Osteocyte (in vitro differentiated cells): ENCODE measurements at regions not wholly inside any gene's neighbourhood (a gene's known extent, or its start where the extent isn't known, plus 50 kb on each side); places are given as distances from the start of the nearest gene placed in this dataset.
"Not testable (repeated sequence)": the region's sequence is repeated elsewhere in the genome, so short reads cannot be mapped to it uniquely, and the experiment has no call there.

ENCODE experiments used
- DNase-seq: peaks from one replicate; pipeline ENCODE4 v3.0.0; 2021; ENCODE audit warnings: mixed read lengths; ENCODE audit not compliant: unreplicated experiment; ENCODE audit errors: extremely low spot score
- H3K27ac Mint-ChIP-seq: one replicate; pipeline ENCODE4 v1.8.0; 2021; ENCODE audit warnings: mild to moderate bottlenecking, mixed read lengths; ENCODE audit not compliant: unreplicated experiment
- H3K27me3 Mint-ChIP-seq: one replicate; pipeline ENCODE4 v1.8.0; 2021; ENCODE audit warnings: mixed read lengths; ENCODE audit not compliant: unreplicated experiment
- H3K36me3 Mint-ChIP-seq: one replicate; pipeline ENCODE4 v1.8.0; 2021; ENCODE audit warnings: mixed read lengths; ENCODE audit not compliant: unreplicated experiment
- H3K4me1 Mint-ChIP-seq: one replicate; pipeline ENCODE4 v1.8.0; 2021; ENCODE audit warnings: mixed read lengths; ENCODE audit not compliant: unreplicated experiment
- H3K4me3 Mint-ChIP-seq: one replicate; pipeline ENCODE4 v1.8.0; 2021; ENCODE audit warnings: mild to moderate bottlenecking, moderate library complexity, mixed read lengths; ENCODE audit not compliant: unreplicated experiment
- H3K9me3 Mint-ChIP-seq: one replicate; pipeline ENCODE4 v1.8.0; 2021; ENCODE audit warnings: mixed read lengths; ENCODE audit not compliant: unreplicated experiment
- TF ChIP-seq, protein P1 (sequence below): fragments of 200-600 bp; sonication (generic); IDR thresholded peaks from 2 replicates; pipeline ENCODE4 v1.5.0; 2021; ENCODE audit warnings: antibody characterized with exemption, mild to moderate bottlenecking, moderate library complexity

DNA sequence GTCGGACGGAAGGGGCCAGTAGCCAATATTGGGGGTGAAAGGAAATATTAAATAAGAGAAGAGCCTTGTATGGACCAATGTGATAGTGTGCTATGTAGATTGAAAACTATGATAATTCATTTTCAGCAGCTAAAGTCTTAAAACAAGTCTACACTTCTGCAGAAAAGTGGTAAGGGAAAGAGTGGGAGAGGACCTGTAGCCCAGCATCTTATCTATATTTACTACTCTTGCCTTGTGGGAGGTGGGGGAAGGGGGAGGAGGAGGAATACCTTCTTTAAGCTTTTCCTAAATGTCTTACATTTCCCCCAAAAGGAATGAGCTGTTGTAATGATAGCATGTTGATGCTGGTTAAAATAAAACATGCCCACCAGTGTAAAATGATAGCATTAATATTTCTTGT, 220.0 kb upstream of the SPRY1 start:
- no peaks in the 10 kb centered on the region for H3K27me3 Mint-ChIP-seq
- DNase-seq, result no peak
- TF ChIP-seq, protein P1, sequence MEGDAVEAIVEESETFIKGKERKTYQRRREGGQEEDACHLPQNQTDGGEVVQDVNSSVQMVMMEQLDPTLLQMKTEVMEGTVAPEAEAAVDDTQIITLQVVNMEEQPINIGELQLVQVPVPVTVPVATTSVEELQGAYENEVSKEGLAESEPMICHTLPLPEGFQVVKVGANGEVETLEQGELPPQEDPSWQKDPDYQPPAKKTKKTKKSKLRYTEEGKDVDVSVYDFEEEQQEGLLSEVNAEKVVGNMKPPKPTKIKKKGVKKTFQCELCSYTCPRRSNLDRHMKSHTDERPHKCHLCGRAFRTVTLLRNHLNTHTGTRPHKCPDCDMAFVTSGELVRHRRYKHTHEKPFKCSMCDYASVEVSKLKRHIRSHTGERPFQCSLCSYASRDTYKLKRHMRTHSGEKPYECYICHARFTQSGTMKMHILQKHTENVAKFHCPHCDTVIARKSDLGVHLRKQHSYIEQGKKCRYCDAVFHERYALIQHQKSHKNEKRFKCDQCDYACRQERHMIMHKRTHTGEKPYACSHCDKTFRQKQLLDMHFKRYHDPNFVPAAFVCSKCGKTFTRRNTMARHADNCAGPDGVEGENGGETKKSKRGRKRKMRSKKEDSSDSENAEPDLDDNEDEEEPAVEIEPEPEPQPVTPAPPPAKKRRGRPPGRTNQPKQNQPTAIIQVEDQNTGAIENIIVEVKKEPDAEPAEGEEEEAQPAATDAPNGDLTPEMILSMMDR, result no peak
- H3K4me3 Mint-ChIP-seq, result no peak overlapping the region
- H3K9me3 Mint-ChIP-seq, result peaks cover 9% of the 10 kb centered on the region
- H3K36me3 Mint-ChIP-seq, result peaks cover 2% of the 10 kb centered on the region
- H3K27ac Mint-ChIP-seq, result no peak overlapping the region
- no peaks in the 10 kb centered on the region for H3K4me1 Mint-ChIP-seq

DNA sequence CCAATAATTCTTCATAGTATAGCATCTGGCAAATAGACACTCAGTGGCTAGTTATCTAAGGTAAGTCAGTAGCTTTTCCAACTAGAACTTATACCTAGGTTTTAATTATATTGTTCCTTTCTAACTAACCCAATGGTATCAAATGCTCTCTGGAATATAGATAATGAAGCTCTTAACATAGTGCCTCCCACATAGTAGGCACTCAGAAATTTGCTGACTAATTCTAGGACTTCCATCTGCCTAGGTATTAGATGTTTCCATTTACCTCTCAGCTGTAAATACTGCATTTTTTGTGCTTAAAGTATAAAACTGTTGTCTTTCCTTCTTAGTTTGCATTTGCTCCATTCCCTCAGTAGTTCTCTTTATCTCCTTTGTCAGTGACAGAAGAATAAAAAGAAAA, 214.3 kb upstream of the SPRY1 start:
- Mint-ChIP-seq H3K9me3 (no peaks in the 10 kb centered on the region), H3K4me1 (no peaks in the 10 kb centered on the region), H3K27ac (no peak overlapping the region), H3K27me3 (no peaks in the 10 kb centered on the region), H3K4me3 (no peak overlapping the region), H3K36me3 (peaks cover 2% of the 10 kb centered on the region)
- no peak for DNase-seq
- TF ChIP-seq, protein P1, result no peak

DNA sequence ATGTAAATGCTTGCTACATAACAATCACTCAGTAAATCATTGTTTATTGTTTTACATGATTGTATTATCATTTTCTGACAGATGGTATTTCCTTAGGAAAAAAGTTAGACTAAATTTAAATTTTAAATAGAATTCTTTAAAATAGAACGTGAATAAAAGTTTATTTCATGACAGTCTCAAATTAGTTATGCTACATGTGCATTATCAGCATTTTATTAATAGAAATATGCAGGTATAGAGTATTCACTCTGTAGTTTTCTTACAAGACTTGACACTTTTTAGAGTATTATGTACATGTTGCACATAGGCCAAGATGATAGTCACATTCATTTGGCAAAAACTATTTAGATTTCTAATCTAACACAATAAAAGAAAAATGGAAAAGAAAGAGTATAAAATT, 213.3 kb upstream of the SPRY1 start:
- H3K4me3 Mint-ChIP-seq, result no peak overlapping the region
- no peak overlapping the region for H3K27ac Mint-ChIP-seq
- H3K9me3 Mint-ChIP-seq, result no peaks in the 10 kb centered on the region
- H3K27me3 Mint-ChIP-seq, result no peaks in the 10 kb centered on the region
- DNase-seq, result no peak
- H3K36me3 Mint-ChIP-seq, result peaks cover 2% of the 10 kb centered on the region
- TF ChIP-seq, protein P1, result no peak
- no peaks in the 10 kb centered on the region for H3K4me1 Mint-ChIP-seq

DNA sequence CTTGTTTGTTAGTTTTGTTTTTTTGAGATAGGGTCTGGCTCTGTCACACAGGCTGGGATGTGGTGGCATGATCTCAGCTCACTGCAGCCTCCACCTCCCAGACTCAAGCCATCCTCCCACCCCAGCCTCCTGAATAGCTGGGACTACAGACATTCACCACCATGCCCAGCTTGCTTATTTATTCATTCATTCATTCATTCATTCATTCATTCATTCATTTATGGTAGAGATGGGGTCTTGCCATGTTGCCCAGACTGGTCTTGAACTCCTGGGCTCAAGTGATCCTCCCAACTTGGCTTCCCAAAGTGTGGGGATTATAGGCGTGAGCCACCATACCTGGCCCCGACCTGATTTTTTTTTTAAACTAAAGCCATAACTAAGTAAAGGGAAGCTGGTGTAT, 212.8 kb upstream of the SPRY1 start:
- H3K27ac Mint-ChIP-seq, H3K4me3 Mint-ChIP-seq, H3K4me1 Mint-ChIP-seq, DNase-seq, H3K36me3 Mint-ChIP-seq, H3K27me3 Mint-ChIP-seq, H3K9me3 Mint-ChIP-seq: not testable (repeated sequence)

DNA sequence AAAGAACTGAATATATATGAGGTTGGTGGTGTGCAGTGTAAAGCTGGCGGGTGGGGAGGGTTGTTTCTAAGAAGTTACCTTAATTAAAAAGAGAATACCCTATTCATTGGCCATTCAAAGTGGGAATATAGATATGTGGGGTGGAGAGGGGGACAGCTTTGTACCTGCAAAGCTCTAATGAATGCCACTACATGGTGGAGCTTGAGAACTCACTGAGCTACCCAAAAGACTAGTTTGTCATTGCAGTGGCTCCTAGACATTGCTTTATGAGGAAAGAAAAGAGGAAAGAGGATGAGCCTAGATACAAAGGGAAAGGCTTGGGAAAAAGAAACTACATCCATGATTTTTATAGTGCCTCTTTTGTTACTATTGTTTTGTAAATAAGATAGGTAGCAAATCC, 209.9 kb upstream of the SPRY1 start:
- Mint-ChIP-seq H3K27ac (no peak overlapping the region), H3K36me3 (peaks cover 2% of the 10 kb centered on the region), H3K4me3 (no peak overlapping the region), H3K4me1 (no peaks in the 10 kb centered on the region), H3K9me3 (peaks cover 3% of the 10 kb centered on the region), H3K27me3 (no peaks in the 10 kb centered on the region)
- TF ChIP-seq, protein P1, result no peak
- no peak for DNase-seq

DNA sequence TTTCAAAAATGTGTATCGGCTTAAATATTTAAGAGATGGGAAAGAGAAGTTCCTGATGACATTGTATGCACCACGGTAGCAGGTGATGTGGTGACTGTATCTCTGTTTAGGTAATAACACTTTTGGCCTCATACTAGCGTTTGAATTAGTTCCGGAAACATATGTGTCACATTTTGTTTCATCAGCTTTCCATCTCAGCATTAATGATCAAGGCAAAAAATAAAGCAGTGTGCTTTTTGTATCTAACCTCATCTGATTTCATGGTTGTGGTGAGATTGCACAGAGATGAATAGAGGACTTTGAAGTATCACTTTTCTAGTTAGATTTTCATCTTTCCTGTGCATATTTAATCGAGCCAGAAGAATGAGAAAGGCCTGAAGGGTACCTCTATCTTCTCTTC, 206.4 kb upstream of the SPRY1 start:
- H3K27ac Mint-ChIP-seq, result no peak overlapping the region
- peaks cover 2% of the 10 kb centered on the region for H3K36me3 Mint-ChIP-seq
- H3K4me3 Mint-ChIP-seq, result no peak overlapping the region
- no peak for DNase-seq
- TF ChIP-seq, protein P1, result no peak
- no peaks in the 10 kb centered on the region for H3K27me3 Mint-ChIP-seq
- H3K9me3 Mint-ChIP-seq, result peaks cover 5% of the 10 kb centered on the region
- peaks cover 7% of the 10 kb centered on the region for H3K4me1 Mint-ChIP-seq
